ENCODE measurements at regions not wholly inside any gene's neighbourhood (a gene's known extent, or its start where the extent isn't known, plus 50 kb on each side); places are given as distances from the start of the nearest gene placed in this dataset.

DNA sequence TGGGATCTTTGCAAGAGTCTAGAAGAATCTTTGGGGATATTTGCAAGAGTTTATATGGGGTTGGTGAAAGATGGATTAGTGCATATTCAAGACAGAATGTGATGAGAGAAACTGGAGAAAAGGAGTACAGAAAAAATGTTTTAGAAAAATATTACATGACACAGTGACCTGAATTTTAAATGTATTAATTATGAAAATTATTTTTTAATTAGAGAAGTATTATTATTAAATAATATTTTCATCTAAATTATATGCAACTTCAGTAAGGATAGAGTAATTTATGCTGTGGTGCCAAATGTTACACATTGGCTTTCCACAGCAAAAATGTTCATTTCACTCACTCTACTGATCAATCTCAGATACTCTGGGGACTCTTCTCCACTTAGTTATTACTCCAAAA, 1442.8 kb upstream of the SLC39A10 start:
- Mint-ChIP-seq H3K4me3 (no peak overlapping the region), H3K27ac (no peak overlapping the region), H3K27me3 (no peaks in the 10 kb centered on the region), H3K9me3 (no peaks in the 10 kb centered on the region), H3K36me3 (no peaks in the 10 kb centered on the region), H3K4me1 (no peaks in the 10 kb centered on the region)
- ATAC-seq (replicated peaks in 1 of 4), result no peak
- Histone ChIP-seq H3K9me3 (no peaks in the 10 kb centered on the region), H3K36me3 (ENCODE audit: control insufficient read depth in 2 of 2, extremely low read depth in 1 of 2, insufficient read depth in 1 of 2, low read length in 1 of 2) (no peaks in the 10 kb centered on the region), H3K27ac (ENCODE audit: low read length) (no peak overlapping the region), H3K4me3 (ENCODE audit: control insufficient read depth in 1 of 2, extremely low read depth in 1 of 2, low read length in 1 of 2) (no peak overlapping the region), H3K4me1 (ENCODE audit: control insufficient read depth in 1 of 2, extremely low read depth in 1 of 2, insufficient read depth in 2 of 2, low read length in 2 of 2) (no peaks in the 10 kb centered on the region), H3K27me3 (replicated peaks in 1 of 2; ENCODE audit: control insufficient read depth in 2 of 2, extremely low read depth in 1 of 2, insufficient read depth in 2 of 2, low read length in 1 of 2) (no peaks in the 10 kb centered on the region)
- no peak for DNase-seq
- ChIA-PET POLR2A (no interaction called here), CTCF (no interaction called here)

DNA sequence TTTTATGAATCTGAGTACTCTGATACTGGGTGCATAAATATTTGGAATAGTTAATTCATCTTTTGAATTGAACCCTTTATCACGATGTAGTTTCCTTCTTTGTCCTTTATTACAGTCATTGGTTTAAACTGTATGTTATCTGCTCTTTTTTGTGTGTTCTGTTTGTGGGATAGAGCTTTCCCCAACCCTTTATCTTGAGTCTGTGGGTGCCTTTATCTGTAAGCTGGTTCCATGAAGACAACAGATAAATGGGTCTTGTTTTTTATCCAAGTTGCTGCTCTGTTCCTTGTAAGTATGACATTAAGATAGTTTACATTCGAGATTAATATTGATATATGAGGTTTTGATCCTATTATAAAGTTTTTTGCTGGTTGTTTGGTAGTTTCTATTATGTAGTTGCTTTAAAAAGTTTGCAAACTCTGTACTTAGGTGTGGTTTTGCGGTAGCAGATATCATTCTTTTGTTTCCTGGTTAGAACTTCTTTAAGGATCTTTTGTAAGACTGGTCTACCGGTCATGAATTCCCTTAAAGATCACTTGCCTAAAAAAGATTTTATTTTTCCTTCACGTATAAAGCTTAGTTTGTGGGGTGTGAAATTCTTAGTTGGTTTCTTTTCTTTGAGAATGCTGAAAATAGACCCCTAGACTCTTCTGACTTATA, 1451.3 kb upstream of the SLC39A10 start:
- H3K27ac ChIP-seq (ENCODE audit: low read length), result no peak overlapping the region
- peaks cover 5 to 10% (median 9%) of the 10 kb centered on the region in 3 donors for H3K9me3 Mint-ChIP-seq
- H3K9me3 ChIP-seq, result no peaks in the 10 kb centered on the region
- peaks cover 0 to 2% of the 10 kb centered on the region in 2 donors for H3K27me3 Mint-ChIP-seq
- no peak overlapping the region for H3K4me3 ChIP-seq (ENCODE audit: control insufficient read depth in 1 of 2, extremely low read depth in 1 of 2, low read length in 1 of 2)
- no peaks in the 10 kb centered on the region for H3K36me3 ChIP-seq (ENCODE audit: control insufficient read depth in 2 of 2, extremely low read depth in 1 of 2, insufficient read depth in 1 of 2, low read length in 1 of 2)
- H3K4me3 Mint-ChIP-seq, result no peak overlapping the region
- no CpG with 5 or more reads among the region's 5 CpGs for WGBS (ENCODE audit: insufficient coverage)
- ChIA-PET CTCF (no interaction called here), POLR2A (interaction anchor here in 1 of 2 donors (0.6 kb wide), 1 partner anchor 459 kb away, joined by 8 read pairs; no protein-coding TSS in a partner anchor)
- no peaks in the 10 kb centered on the region for H3K27me3 ChIP-seq (replicated peaks in 1 of 2; ENCODE audit: control insufficient read depth in 2 of 2, extremely low read depth in 1 of 2, insufficient read depth in 2 of 2, low read length in 1 of 2)
- no peak overlapping the region for H3K27ac Mint-ChIP-seq
- H3K36me3 Mint-ChIP-seq, result no peaks in the 10 kb centered on the region
- H3K4me1 Mint-ChIP-seq, result no peaks in the 10 kb centered on the region
- no peaks in the 10 kb centered on the region for H3K4me1 ChIP-seq (ENCODE audit: control insufficient read depth in 1 of 2, extremely low read depth in 1 of 2, insufficient read depth in 2 of 2, low read length in 2 of 2)
- ATAC-seq (replicated peaks in 1 of 4) (no peak), DNase-seq (no peak)

DNA sequence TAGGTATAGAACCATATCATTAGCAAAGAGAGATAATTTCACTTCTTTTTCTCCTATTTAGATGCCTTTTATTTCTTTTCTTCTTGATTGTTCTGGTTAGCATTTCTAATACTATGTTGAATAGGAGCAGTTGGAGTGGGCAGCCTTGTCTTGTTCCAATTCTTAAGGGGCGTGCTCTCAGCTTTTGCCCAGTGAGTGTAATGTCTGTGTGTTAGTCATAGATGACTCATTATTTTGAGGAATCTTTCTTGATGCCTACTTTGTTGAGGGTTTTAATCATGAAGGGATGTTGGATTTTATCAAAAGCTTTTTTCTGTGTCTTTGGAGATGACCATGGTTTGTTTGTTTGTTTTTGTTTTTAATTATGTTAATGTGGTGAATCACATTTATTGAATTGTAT, 1453.1 kb upstream of the SLC39A10 start:
- CTCF ChIA-PET, result interaction anchor here in 1 of 2 donors (0.6 kb wide), 1 partner anchor 9 kb away, joined by 4 read pairs; no protein-coding TSS in a partner anchor
- POLR2A ChIA-PET, result no interaction called here
- H3K27ac ChIP-seq (ENCODE audit: low read length), result no peak overlapping the region
- H3K4me1 ChIP-seq (ENCODE audit: control insufficient read depth in 1 of 2, extremely low read depth in 1 of 2, insufficient read depth in 2 of 2, low read length in 2 of 2), result no peaks in the 10 kb centered on the region
- no peak overlapping the region for H3K4me3 ChIP-seq (ENCODE audit: control insufficient read depth in 1 of 2, extremely low read depth in 1 of 2, low read length in 1 of 2)
- H3K4me1 Mint-ChIP-seq, result no peaks in the 10 kb centered on the region
- no peak overlapping the region for H3K27ac Mint-ChIP-seq
- H3K9me3 Mint-ChIP-seq, result peaks cover 5 to 10% (median 9%) of the 10 kb centered on the region in 3 donors
- 86% methylated on average over 1 of the region's 1 CpG for WGBS (ENCODE audit: insufficient coverage)
- H3K9me3 ChIP-seq, result no peaks in the 10 kb centered on the region
- H3K27me3 ChIP-seq (replicated peaks in 1 of 2; ENCODE audit: control insufficient read depth in 2 of 2, extremely low read depth in 1 of 2, insufficient read depth in 2 of 2, low read length in 1 of 2), result no peaks in the 10 kb centered on the region
- H3K27me3 Mint-ChIP-seq, result peaks cover 0 to 2% of the 10 kb centered on the region in 2 donors
- no peaks in the 10 kb centered on the region for H3K36me3 Mint-ChIP-seq
- no peak overlapping the region for H3K4me3 Mint-ChIP-seq
- ATAC-seq (replicated peaks in 1 of 4) (no peak), DNase-seq (no peak)
- H3K36me3 ChIP-seq (ENCODE audit: control insufficient read depth in 2 of 2, extremely low read depth in 1 of 2, insufficient read depth in 1 of 2, low read length in 1 of 2), result no peaks in the 10 kb centered on the region

DNA sequence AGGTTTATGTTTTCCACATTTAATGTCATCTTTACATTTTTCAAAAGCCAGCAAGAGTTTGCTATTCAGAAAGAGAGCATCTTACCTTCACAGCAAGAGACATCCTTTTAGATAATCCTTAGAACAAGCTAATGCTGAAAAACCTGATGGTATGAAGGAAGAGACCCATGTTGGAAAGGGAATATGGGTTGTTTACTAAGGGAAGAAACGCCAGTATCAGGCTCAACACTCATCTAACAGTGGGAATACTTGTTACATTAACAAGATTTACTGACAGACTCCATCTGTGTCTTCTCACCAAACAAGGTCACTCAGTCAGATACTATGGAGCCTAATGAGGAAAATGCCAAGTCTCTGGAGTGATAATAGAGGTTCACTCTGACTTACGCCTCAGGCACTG, 1474.1 kb upstream of the SLC39A10 start:
- H3K4me3 ChIP-seq (ENCODE audit: control insufficient read depth in 1 of 2, extremely low read depth in 1 of 2, low read length in 1 of 2), result no peak overlapping the region
- H3K27me3 ChIP-seq (replicated peaks in 1 of 2; ENCODE audit: control insufficient read depth in 2 of 2, extremely low read depth in 1 of 2, insufficient read depth in 2 of 2, low read length in 1 of 2), result no peaks in the 10 kb centered on the region
- Mint-ChIP-seq H3K4me1 (no peaks in the 10 kb centered on the region), H3K9me3 (peaks cover 0 to 9% (median 4%) of the 10 kb centered on the region in 3 donors), H3K27ac (no peak overlapping the region), H3K27me3 (no peaks in the 10 kb centered on the region), H3K36me3 (no peaks in the 10 kb centered on the region), H3K4me3 (no peak overlapping the region)
- ATAC-seq (replicated peaks in 1 of 4) (no peak), DNase-seq (no peak)
- no peak overlapping the region for H3K27ac ChIP-seq (ENCODE audit: low read length)
- no CpG with 5 or more reads among the region's 2 CpGs for WGBS (ENCODE audit: insufficient coverage)
- H3K4me1 ChIP-seq (ENCODE audit: control insufficient read depth in 1 of 2, extremely low read depth in 1 of 2, insufficient read depth in 2 of 2, low read length in 2 of 2), result no peaks in the 10 kb centered on the region
- POLR2A ChIA-PET, result no interaction called here
- no peaks in the 10 kb centered on the region for H3K9me3 ChIP-seq
- H3K36me3 ChIP-seq (ENCODE audit: control insufficient read depth in 2 of 2, extremely low read depth in 1 of 2, insufficient read depth in 1 of 2, low read length in 1 of 2), result no peaks in the 10 kb centered on the region
- CTCF ChIA-PET, result no interaction called here

DNA sequence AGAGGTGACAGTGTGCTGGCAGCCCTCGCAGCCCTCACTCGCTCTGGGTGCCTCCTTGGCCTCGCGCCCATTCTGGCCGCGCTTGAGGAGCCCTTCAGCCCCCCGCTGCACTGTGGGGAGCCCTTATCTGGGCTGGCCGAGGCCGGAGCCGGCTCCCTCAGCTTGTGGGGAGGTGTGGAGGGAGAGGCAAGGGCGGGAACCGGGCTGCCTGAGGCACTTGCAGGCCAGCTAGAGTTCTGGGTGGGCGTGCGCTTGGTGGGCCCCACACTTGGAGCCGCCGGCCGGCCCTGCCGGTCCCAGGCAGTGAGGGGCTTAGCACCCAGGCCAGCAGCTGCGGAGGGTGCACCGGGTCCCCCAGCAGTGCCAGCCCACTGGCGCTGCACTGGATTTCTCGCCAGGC, 1480.9 kb upstream of the SLC39A10 start:
- no peaks in the 10 kb centered on the region for H3K27me3 Mint-ChIP-seq
- ATAC-seq (replicated peaks in 1 of 4), result no peak

DNA sequence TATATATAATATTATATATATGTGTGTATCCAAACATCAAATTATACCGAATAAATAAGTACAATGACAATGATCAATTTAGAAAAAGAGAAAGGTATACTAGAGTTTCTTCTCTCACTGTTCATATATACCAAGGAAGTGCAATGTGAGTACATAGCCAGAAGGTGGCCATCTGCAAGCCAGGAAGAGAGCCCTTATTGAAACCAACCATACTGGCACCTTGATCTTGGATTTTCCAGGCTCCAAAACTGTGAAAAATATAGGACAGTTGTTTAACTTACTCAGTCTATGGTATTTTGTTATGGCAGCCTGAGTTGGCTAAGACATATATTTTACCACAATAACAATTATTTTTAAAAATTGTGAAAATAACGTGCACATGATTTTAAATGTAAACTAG, 1490.2 kb upstream of the SLC39A10 start:
- ATAC-seq (replicated peaks in 1 of 4) (no peak), DNase-seq (peak in 1 of 35 experiments; percentile 29)
- Mint-ChIP-seq H3K27ac (no peak overlapping the region), H3K4me3 (no peak overlapping the region), H3K27me3 (no peaks in the 10 kb centered on the region), H3K36me3 (no peaks in the 10 kb centered on the region), H3K4me1 (no peaks in the 10 kb centered on the region), H3K9me3 (no peaks in the 10 kb centered on the region)
- H3K9me3 ChIP-seq, result no peaks in the 10 kb centered on the region
- no peak overlapping the region for H3K4me3 ChIP-seq (ENCODE audit: control insufficient read depth in 1 of 2, extremely low read depth in 1 of 2, low read length in 1 of 2)
- WGBS (ENCODE audit: insufficient coverage), result no CpG with 5 or more reads among the region's 2 CpGs
- H3K36me3 ChIP-seq (ENCODE audit: control insufficient read depth in 2 of 2, extremely low read depth in 1 of 2, insufficient read depth in 1 of 2, low read length in 1 of 2), result no peaks in the 10 kb centered on the region
- H3K27me3 ChIP-seq (replicated peaks in 1 of 2; ENCODE audit: control insufficient read depth in 2 of 2, extremely low read depth in 1 of 2, insufficient read depth in 2 of 2, low read length in 1 of 2), result no peaks in the 10 kb centered on the region
- no peaks in the 10 kb centered on the region for H3K4me1 ChIP-seq (ENCODE audit: control insufficient read depth in 1 of 2, extremely low read depth in 1 of 2, insufficient read depth in 2 of 2, low read length in 2 of 2)
- ChIA-PET CTCF (interaction anchor here in 1 of 2 donors (0.7 to 1.3 kb wide), 2 partner anchors 971 to 1902 kb away, joined by 3 read pairs; partner anchors contain the start of gene DNAH7), POLR2A (no interaction called here)
- H3K27ac ChIP-seq (ENCODE audit: low read length), result no peak overlapping the region

More for the DNA sequence above, 1480.9 kb upstream of the SLC39A10 start:
- Mint-ChIP-seq H3K27ac (no peak overlapping the region), H3K4me1 (no peaks in the 10 kb centered on the region), H3K9me3 (peaks cover 0 to 15% (median 10%) of the 10 kb centered on the region in 3 donors), H3K36me3 (no peaks in the 10 kb centered on the region), H3K4me3 (no peak overlapping the region)
- ChIA-PET CTCF (no interaction called here), POLR2A (no interaction called here)
- no peak overlapping the region for H3K4me3 ChIP-seq (ENCODE audit: control insufficient read depth in 1 of 2, extremely low read depth in 1 of 2, low read length in 1 of 2)
- DNase-seq, result no peak
- H3K4me1 ChIP-seq (ENCODE audit: control insufficient read depth in 1 of 2, extremely low read depth in 1 of 2, insufficient read depth in 2 of 2, low read length in 2 of 2), result no peaks in the 10 kb centered on the region
- H3K27ac ChIP-seq (ENCODE audit: low read length), result no peak overlapping the region
- H3K36me3 ChIP-seq (ENCODE audit: control insufficient read depth in 2 of 2, extremely low read depth in 1 of 2, insufficient read depth in 1 of 2, low read length in 1 of 2), result no peaks in the 10 kb centered on the region
- 95% methylated on average over 19 of the region's 22 CpGs for WGBS (ENCODE audit: insufficient coverage)
- no peaks in the 10 kb centered on the region for H3K9me3 ChIP-seq
- no peaks in the 10 kb centered on the region for H3K27me3 ChIP-seq (replicated peaks in 1 of 2; ENCODE audit: control insufficient read depth in 2 of 2, extremely low read depth in 1 of 2, insufficient read depth in 2 of 2, low read length in 1 of 2)

DNA sequence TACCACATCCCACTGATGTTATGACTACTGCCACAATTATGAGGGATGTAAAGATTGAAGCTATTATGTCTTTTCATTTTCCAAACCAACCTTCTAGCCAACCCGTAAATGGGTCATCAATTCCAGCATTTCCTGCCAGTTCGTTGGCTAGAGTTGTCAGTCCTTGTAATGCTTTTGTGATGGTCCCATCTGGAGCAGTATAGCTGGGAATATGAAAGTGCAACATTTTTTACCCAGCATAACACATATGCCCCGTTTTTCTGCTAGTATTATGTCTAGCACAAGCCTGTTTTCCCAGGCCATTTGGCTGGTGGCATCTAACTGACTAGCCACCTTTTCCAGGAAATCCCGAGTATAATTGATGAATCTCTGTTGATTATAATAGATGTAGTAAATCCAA, 1501.6 kb upstream of the SLC39A10 start:
- WGBS (ENCODE audit: insufficient coverage), result no CpG with 5 or more reads among the region's 4 CpGs
- no peak for DNase-seq
- H3K4me1 ChIP-seq (ENCODE audit: control insufficient read depth in 1 of 2, extremely low read depth in 1 of 2, insufficient read depth in 2 of 2, low read length in 2 of 2), result no peaks in the 10 kb centered on the region
- Mint-ChIP-seq H3K4me1 (no peaks in the 10 kb centered on the region), H3K27me3 (no peaks in the 10 kb centered on the region), H3K27ac (no peak overlapping the region), H3K9me3 (peaks cover 0 to 3% (median 2%) of the 10 kb centered on the region in 3 donors), H3K36me3 (no peaks in the 10 kb centered on the region), H3K4me3 (no peak overlapping the region)
- H3K27me3 ChIP-seq (replicated peaks in 1 of 2; ENCODE audit: control insufficient read depth in 2 of 2, extremely low read depth in 1 of 2, insufficient read depth in 2 of 2, low read length in 1 of 2), result no peaks in the 10 kb centered on the region
- ChIA-PET CTCF (no interaction called here), POLR2A (no interaction called here)
- H3K9me3 ChIP-seq, result no peaks in the 10 kb centered on the region
- no peak for ATAC-seq (replicated peaks in 1 of 4)
- no peak overlapping the region for H3K4me3 ChIP-seq (ENCODE audit: control insufficient read depth in 1 of 2, extremely low read depth in 1 of 2, low read length in 1 of 2)
- no peaks in the 10 kb centered on the region for H3K36me3 ChIP-seq (ENCODE audit: control insufficient read depth in 2 of 2, extremely low read depth in 1 of 2, insufficient read depth in 1 of 2, low read length in 1 of 2)
- H3K27ac ChIP-seq (ENCODE audit: low read length), result no peak overlapping the region

Measured in T-cell (primary cell).